HPDE6-E6E7 (cell line): ENCODE measurements at regions not wholly inside any gene's neighbourhood (a gene's known extent, or its start where the extent isn't known, plus 50 kb on each side); places are given as distances from the start of the nearest gene placed in this dataset.

Source experiments
- DNase-seq: peaks from one replicate; pipeline ENCODE4 v3.0.0; 2011; ENCODE audit warnings: missing footprints; ENCODE audit errors: extremely low spot score

DNA sequence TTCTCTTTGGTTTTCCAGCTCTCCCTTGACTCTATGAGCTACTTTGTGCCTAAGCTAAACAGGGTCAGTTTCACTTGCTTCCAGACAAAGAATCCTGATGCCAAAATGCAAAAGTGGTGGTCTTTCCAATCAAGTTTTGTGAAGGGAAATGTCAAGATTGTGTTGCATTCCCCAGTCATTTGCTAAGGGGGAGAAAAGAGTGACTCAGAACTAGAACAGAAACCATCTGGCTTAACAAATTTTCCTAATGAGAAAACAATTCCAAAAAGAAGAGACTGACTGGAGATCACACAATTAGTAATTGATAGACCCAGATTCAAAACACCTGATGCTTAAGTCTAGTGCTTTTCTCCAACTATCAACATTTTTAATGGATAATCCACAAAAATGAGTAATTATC, 235.1 kb upstream of the DIO2 start:
- no peak for DNase-seq

DNA sequence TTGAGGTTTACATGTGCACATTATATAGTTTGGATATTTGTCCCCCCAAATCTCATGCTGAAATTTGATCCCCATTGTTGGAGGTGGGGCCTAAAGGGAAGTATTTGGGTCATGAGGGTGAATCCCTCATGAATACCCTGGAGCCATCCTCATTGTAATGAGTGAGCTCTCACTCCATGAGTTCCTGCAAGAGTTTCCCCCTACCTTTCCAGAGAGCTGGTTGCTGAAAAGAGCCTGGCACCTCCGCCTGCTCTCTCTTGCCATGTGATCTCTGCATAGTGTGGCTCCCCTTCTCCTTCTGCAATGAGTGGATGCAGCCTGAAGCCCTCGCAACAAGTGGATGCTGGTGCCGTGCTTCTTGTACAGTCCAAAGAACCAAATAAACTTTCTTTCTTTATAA, 234.3 kb upstream of the DIO2 start:
- DNase-seq = no peak

DNA sequence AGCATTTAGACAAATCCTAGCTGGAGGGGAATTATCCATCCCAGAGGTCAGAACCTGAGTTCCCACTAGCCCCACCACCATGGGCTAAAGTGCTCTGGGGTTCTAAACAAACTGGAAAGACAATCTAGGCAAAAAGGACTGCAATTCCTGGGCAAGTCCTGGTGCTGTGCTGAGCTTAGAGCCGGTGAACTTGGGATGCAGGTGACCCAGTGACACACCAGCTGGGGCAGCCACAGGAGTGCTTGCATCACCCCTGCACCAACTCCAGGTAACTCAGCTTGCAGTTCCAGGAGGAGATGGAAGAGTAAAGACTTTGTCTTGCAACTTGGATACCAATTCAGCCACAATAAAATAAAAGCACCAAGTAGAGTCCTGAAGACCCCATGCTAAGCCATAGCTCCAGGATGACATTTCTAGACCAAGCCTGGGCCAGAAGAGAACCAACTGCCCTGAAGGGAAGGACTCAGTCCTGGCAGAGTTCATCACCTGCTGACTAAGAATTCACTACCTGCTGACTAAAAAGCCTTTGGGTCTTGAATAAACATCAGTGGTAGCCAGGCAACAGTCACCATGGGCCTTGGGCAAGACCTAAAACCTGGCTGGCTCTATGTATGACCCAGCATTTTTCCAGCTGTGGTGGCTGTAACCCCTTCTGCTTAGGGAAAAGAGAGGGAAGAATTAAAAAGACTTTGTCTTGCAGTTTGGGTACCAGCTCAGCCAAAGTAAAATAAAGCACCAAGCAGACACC, 223.4 kb upstream of the DIO2 start:
- peak; percentile 28 for DNase-seq

DNA sequence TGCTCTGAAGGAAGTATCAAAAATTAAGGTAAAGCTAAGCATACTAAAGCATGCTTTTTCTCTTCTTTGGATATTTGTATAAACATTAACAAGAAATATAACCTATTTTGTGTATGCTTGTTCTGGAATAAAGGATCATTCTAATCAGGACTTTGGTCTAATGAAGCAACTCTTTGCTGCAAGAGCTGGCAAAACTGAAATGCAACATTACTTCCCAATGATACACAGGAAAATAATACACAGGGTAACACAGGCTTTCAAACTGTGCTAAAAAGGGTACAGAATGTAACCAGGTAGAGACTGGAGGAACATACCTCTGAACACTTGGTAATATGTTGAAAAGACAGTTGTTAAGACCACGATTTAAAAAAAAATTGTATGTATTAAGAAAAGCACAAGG, 222.5 kb upstream of the DIO2 start:
- no peak for DNase-seq

DNA sequence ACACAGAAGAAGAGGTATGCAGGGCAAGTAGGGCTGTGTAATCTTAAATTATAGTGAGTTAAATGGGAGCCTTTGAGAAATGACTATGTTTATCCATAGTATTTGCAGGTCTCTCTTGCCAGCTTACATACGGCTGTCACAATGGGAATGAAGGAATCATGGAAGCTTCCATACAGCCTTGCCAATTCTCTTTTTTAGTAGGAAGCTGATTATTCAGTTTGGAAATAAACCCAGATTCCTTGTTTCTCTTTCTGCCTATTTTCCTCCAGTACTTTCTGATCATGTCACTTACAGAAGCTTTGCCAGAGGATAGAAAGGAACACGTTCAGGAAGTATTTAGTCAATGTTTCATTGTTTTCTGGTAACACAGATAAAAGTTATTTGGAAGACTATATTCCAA, 217.4 kb upstream of the DIO2 start:
- no peak for DNase-seq

DNA sequence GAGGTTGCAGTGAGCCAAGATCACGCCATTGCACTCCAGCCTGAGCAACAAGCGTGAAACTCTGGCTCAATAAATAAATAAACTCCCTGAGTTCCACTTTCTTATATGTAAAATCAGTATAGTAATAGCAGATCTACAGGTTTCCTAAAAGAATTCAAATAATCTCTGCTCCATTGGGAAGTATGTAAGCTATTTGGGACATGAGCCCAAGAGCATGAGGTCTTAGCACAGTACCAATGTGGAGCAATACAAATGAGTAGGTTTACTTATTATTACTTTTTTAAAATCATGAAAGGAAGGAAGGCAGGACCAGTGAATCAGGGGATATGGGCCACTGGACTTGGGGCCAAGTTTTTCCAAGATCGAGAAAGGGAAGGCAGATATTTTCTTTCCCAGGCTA, 216.9 kb upstream of the DIO2 start:
- DNase-seq = no peak

DNA sequence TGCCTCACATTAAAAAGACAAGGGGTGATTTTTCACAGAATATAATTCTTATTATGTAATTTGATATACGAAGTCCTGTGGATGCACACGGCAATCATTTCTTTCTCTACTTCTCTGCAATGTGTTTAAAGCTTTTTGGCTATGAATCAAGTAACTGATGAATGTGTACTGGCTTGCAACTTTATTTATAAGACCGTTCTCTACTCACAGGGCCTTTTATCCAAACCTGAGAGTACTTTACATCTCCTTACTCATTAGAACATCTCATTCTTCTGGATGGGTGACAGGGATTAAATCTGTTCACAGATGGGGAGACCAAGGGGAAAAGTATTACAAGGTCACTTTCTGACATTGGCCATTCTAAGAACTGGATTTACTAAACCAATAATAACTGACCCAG, 215.8 kb upstream of the DIO2 start:
- DNase-seq = no peak

DNA sequence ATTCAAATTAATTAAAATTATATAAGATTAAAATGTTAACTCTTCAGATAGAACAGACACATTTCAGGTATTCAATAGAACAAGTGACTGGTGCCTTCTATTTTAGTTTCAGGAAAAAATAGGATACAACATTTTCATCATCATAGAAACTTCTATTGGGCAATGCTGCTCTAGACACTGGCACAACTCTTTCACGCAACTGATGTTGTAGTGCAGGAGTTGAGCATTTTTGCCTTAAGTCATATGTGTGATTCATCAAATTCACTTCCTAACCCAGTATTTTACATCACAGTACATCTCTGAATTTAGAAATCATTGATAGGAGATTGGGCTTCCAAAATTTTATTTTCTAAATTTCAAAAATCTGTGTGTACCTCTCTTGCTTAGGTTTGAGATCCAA, 215.4 kb upstream of the DIO2 start:
- no peak for DNase-seq

DNA sequence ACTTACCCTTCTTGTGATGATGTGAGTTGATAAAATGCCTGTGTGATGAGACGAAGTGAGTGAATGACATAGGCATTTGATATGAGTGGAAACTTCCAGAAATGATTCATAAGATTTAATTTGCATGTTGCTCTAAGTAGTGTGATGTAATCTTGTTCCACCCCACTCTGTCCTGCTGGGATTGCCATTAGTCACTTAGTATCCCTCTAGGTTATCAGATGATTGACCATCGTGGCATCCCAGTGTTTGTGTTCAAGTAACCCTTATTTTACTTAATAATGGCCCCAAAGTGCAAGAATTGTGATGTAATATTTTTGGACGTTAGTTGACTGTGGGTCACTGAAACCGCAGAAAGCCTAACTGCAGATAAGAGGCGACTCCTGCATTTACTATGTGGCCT, 214.4 kb upstream of the DIO2 start:
- peak; percentile 49 for DNase-seq

DNA sequence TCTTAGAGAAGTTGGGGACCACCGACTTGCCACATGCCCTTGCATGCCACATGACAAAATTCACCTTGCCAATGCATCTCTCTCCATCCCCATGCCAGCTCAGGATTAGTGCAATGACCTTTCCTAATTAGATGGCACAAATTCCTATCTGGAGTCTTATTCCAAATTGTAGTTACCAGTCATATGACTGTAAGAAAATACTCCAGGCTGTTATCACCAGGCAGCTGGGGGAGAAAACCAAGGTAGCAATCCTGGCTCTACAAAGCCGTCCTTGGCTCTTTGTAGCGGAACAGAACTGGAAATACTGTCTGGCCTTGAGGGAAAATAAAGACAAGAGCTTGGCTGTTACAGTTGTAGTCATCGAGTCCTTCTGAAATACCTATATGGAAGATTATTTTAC, 208.5 kb upstream of the DIO2 start:
- no peak for DNase-seq

DNA sequence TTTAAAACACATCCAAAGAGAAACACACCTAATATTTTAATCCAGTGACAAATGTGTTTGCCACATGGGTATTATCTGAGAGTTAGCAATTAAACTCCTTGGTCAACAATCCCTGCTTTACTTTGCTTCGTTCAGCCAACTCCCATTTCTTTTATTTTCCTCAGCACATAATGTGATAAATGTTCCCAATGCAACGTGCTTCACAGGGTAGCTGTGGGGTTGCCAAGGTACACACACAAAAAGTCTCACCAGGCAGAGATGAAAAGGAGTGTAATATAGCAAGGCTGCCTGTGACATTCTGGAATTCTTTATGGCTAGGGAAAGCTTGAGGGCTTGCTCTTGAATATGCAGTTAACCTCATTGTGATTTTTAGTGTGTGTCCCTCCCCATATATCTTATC, 208.0 kb upstream of the DIO2 start:
- no peak for DNase-seq

DNA sequence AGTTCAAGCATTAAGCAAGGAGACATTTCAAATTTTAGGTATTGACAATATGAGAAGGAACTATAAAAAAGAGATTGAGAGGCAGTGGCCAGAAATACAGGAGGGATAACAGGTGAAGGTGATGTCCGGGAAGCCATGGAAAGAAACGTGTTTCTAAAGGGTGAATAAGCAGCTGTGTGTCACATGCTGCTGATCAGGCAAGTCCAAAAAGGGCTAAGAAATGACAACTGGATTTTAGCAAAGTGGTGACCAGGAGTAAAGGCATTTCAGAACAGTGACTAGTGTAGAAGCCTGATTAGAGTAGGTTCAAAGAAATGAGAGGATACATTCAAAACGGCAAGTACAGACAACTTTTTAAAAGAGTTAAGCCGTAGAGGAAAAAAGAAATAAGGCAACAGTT, 204.3 kb upstream of the DIO2 start:
- no peak for DNase-seq

DNA sequence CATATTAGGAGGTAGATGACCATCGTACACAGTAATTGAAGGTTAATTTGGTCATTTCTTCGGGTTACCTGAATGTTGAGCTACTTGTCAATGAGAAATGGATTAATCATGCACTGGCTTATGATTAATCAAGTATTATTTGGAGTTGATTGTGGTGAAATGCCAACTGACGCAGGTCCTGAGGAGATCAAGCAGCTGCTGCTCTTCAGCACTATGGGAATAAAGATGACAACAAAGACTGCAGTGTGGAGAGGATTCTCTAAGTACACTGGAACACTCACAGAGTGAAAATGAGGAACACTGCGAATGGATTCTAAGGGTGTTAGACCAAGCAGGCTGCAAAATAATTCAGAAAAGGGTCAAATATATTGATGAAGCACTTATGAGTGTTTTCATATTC, 202.8 kb upstream of the DIO2 start:
- DNase-seq = no peak

DNA sequence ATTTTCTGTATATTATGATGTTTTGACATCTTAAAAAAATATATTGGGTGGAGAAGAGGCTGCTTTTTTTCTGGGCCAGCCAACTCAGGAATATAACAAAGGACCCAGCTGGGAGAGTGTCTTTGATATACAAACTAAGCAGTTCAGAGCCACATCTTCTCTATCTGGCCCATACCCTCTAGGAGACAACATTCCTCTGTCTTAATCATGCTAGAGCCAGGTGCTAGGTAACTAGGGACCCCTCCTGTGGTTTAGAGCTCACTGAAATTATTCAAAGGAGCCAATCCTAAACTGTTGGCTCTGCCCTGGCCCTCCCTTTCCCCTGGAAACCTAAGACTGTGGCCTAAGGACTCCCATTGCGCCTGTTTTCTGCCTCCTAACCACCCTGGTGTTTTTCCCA, 193.1 kb upstream of the DIO2 start:
- no peak for DNase-seq

DNA sequence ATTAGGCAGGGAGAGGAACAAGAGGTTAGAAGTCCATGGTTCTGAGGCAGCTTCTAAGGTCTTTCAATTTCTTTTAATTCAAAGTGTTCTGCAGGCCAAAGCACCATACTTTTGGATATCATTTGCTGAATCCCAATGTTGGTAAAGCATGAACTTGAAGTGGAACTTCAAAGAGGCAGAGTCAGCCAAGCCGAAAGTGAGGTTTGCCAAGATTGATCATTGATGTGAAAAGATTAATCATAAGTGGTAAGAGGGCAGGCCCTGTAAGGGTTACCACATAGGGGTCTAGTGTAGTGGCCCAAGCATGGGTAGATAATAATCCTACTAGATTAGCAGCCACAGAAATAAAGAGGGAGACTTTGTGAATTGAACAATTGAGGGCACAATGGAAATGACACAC, 191.7 kb upstream of the DIO2 start:
- DNase-seq = no peak

DNA sequence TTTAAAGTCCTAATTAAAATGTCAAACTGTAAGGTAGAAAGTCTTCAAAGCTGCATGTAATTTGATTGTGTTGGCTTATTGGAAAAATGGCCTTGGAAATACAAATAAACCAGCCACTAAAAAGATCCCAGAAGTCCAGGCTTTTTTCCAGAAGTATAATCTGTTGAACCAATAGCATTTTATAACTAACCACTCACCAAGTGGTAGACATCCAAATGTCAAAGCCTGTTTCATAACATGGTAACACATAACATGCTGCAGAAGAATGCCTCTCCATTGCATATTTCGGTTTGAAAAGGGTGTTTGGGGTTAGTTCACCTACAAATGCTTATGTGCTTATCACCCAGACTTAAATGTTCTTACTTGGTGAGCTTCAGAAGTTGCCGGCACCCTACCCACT, 183.7 kb upstream of the DIO2 start:
- DNase-seq = no peak

DNA sequence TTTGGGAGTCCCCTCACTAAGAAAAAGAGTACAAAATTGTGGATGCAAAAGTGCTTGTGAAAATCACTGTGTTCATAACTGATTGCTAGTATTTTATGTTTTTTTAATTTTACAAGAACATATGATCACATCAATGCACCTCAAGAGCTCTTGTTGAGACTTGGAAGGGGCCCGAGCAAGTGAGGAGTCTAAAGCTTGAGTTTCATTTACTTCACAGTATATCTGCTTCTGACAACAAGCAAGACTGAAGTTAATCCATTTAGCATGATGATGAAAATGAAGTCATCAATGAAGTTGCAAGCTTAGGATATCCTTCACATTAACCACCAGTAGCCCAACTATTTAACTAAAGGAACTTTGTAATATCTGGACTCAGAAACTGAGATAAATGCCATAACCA, 182.5 kb upstream of the DIO2 start:
- no peak for DNase-seq

DNA sequence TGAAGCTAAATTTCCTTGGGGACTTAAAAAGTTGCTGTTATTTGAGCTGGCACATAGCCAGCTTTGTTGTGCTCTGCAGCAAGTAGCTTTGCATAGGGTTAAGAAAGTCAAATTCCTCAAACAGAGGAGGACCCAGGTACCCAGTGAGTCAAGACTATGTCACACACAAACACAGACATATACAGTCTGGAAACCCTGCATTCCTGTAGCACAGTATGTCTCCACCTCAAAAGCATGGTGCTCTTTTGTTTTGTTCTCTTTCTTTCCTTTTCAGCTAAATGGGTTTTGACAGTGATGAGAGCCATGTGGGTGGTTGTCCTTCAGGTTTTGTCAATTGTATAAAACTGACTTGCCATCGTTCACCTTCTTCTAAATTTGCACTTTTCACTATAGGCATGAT, 179.6 kb upstream of the DIO2 start:
- peak; percentile 54 for DNase-seq

DNA sequence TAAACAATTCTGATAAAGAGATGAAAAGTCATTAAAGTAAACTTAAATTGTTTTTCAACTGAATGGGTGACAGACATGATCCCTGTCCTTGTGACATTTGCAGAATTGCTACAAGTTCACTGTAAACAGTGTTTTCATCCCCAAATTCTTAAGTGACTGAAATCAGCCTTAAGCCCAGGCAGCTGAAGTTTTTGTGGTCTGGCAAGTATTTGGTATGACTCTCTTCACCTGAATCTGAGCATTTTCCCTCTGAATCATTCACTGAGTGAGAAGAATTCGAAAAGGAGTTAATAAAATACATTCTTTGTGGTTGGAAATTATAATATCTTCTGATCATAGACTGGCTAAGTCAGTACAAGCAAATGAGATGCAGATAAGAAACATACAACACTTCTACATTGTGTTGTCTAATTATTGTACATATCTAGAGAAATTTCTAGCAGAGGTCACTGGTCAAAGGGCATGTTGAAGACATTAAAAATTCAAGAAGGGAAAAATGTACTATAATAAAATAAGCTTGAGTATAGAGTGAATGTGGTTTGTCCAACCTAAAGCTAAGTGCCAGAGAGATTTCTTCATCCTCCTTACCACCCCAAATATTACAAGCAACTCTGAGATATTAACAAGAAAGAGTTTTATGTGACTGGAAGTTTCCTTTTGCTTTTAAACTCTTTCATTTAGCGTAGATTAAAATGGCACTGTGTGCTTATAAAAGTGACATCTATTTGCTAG, 177.8 kb upstream of the DIO2 start:
- peak; percentile 55 for DNase-seq

DNA sequence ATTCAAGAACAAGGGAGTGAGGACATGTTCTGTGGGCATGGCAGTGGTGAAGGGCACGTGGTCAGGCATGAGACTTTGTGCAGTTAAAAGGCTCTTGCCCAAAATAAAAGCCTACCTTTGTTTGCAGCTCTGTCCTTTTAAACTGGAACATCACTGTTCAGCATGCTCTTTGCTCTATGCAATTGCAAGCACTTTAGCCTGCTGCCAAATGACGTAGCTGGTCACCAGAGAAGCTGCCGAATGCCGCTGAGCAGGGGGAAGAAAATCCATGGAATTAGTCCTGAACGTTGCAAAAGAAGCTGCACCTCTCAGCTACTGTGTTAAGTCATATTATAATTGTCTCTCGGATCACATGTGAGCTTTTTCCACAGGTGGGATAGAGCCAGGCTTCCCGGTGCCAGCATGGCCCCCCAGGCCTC, 176.3 kb upstream of the DIO2 start:
- no peak for DNase-seq

DNA sequence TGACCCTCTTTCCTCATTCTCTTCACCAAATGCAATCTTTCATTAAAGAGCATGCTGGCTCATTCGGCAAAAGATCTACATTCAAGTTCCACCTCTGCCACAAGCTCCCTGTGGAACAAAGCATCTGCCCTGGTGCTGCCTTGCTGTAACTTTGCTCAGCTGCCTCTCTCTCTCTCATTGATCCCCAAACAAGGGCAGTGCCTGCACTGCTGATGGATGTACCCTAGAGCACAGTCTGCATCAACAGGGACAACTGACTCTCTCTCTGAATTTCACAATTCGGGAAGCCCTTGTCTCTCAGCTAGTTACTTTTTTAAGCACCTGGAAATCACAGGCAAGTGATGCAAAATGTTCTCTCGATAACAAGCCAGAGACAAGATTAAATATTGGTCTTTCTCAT, 174.0 kb upstream of the DIO2 start:
- DNase-seq = no peak

DNA sequence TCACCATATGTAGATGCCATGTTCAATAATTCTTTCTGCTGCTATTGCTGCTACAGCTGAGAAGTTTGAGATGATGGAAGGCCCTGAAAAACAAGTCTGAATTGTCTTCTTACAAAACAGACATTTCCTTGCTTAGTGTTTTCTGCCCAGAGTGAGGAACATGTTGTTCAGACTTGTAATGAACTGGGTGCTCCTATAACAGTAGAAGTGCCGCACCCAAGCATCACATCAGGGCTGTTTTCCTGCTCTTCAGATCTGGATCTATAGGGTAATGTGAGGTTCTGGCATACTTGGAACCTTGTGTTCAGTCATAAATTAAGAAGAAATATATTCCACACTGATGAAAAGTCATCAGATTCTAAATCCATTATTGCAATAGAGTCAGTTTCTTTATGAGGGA, 171.9 kb upstream of the DIO2 start:
- DNase-seq = no peak

DNA sequence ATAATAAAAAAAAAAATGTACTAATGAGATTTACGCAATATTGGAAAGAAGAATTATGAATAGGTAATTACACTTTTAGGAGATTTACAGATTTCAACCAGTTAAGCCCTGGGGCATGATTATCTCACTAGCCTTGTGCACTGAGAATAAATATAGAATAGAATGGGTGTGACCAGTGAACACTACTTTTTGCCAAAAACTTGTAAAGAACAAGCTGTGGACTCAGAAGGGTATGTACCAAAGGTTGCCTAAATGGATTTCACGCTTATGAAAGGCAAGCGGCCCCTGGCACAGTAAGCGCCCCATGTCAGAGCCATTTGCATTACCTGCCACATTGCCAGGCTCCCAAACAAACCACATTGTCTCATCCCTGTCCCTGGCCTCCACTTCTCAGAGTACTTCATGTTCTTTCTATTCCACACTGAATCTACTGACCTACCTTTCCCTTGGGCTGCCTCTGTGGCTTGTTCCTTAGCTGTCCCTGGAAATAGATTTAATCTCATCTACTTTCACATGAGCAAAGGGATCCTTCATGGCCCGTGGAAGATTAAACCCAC, 170.6 kb upstream of the DIO2 start:
- DNase-seq = no peak
